GM12878 (cell line): ENCODE measurements at regions not wholly inside any gene's neighbourhood (a gene's known extent, or its start where the extent isn't known, plus 50 kb on each side); places are given as distances from the start of the nearest gene placed in this dataset.

Experiments used
- ATAC-seq: fragments of 200-7000 bp; cut with Tn5 transposase; 3 replicates; pipeline ENCODE4 v1.9.1; 2020; ENCODE audit warnings: mild to moderate bottlenecking, moderate library complexity
- BruUV-seq: library from RNA; stranded (reverse); fragments of 400-500 nt; replicated peaks from 2 replicates; lab custom pipeline; 2021; lab: Mats Ljungman, UMichigan
- CTCF ChIA-PET: fragments of 300-600 bp; sonication (Branson Sonifier 250); formaldehyde crosslinking; extraction: SDS; loops from one replicate; lab custom pipeline; 2021; ENCODE audit warnings: inconsistent platforms; lab: Yijun Ruan, JAX
- POLR2A ChIA-PET: fragments of 350-600 bp; formaldehyde crosslinking; extraction: SDS; loops from one replicate; lab custom pipeline; 2021; ENCODE audit warnings: inconsistent platforms; lab: Charles Lee
- RAD21 ChIA-PET: fragments of 300-600 bp; sonication (Branson Sonifier 250); formaldehyde crosslinking; loops from one replicate; lab custom pipeline; 2023; ENCODE audit warnings: antibody characterized with exemption; ENCODE audit not compliant: unreplicated experiment; lab: Charles Lee
- SMC1A ChIA-PET: fragments of 300-600 bp; sonication (Branson Sonifier 250); formaldehyde crosslinking; loops from one replicate; lab custom pipeline; 2023; ENCODE audit not compliant: unreplicated experiment, uncharacterized antibody; lab: Charles Lee
- DNase-seq: peaks from one replicate; pipeline ENCODE4 v3.0.0-alpha.2; 2011; ENCODE audit warnings: low read depth, low spot score
- FAIRE-seq: peaks from 3 replicates; lab custom pipeline; 2011; peaks lifted over from hg19 to GRCh38; lab: Jason Lieb, UNC
- H2AFZ ChIP-seq: 2 replicates; pipeline ENCODE4 v1.6.0; 2011; ENCODE audit warnings: low read depth, low read length, control low read depth; ENCODE audit not compliant: control insufficient read depth
- H3K27ac ChIP-seq: 2 replicates; pipeline ENCODE4 v1.5.1; 2011; ENCODE audit warnings: control low read depth; ENCODE audit not compliant: control insufficient read depth, insufficient read depth
- H3K27me3 ChIP-seq, 2 experiments: replicated peaks in 1 of 2; 2 replicates each; pipeline versions ENCODE4 v1.6.0 to v1.6.1; 2011; ENCODE audit warnings: low read length in 1 of 2; ENCODE audit not compliant: control insufficient read depth in 2 of 2, insufficient read depth in 2 of 2
- H3K36me3 ChIP-seq, 2 experiments: 2 replicates each; pipeline ENCODE4 v1.5.1; 2011; ENCODE audit warnings: low read length in 1 of 2; ENCODE audit not compliant: control insufficient read depth in 2 of 2, insufficient read depth in 2 of 2
- H3K4me1 ChIP-seq: 2 replicates; pipeline ENCODE4 v1.6.1; 2011; ENCODE audit warnings: mild to moderate bottlenecking, low read length, moderate library complexity, mixed read lengths; ENCODE audit not compliant: control insufficient read depth, insufficient read depth
- H3K4me2 ChIP-seq: 2 replicates; pipeline ENCODE4 v1.6.0; 2011; ENCODE audit warnings: control low read depth; ENCODE audit not compliant: control insufficient read depth, insufficient read depth
- H3K4me3 ChIP-seq: fragments of 200-600 bp; sonication (generic); 2 replicates; pipeline ENCODE4 v1.5.1; 2016
- H3K79me2 ChIP-seq: 2 replicates; pipeline ENCODE4 v1.6.0; 2011; ENCODE audit warnings: low read length; ENCODE audit not compliant: control insufficient read depth, insufficient read depth
- H3K9ac ChIP-seq: 2 replicates; pipeline ENCODE4 v1.8.0; 2011; ENCODE audit warnings: low read length, control low read depth, mixed read lengths; ENCODE audit not compliant: control insufficient read depth, insufficient read depth
- H3K9me3 ChIP-seq: replicated peaks from 3 replicates; pipeline ENCODE4 v1.5.1; 2011; ENCODE audit warnings: mild to moderate bottlenecking, low read length; ENCODE audit not compliant: control insufficient read depth, insufficient read depth
- H4K20me1 ChIP-seq: 2 replicates; pipeline ENCODE4 v1.6.0; 2011; ENCODE audit not compliant: control insufficient read depth, insufficient read depth
- CEBPB ChIP-seq, 2 experiments: fragments of 150-350 bp in 1 of 2; IDR thresholded peaks; 2 replicates each; pipeline ENCODE4 v1.6.1; 2012 to 2014; ENCODE audit warnings: low read depth in 2 of 2, low read length in 2 of 2, borderline replicate concordance in 1 of 2, inconsistent platforms in 1 of 2
- EZH2 ChIP-seq: IDR thresholded peaks from 2 replicates; pipeline ENCODE4 v1.6.1; 2012; ENCODE audit warnings: low read depth, mild to moderate bottlenecking, control low read depth, inconsistent platforms, low read length, borderline replicate concordance; ENCODE audit not compliant: control insufficient read depth
- HCFC1 ChIP-seq: fragments of 150-350 bp; IDR thresholded peaks from 2 replicates; pipeline ENCODE4 v1.6.1; 2014; ENCODE audit warnings: low read length
- HSF1 ChIP-seq: fragments of 150-350 bp; IDR thresholded peaks from 2 replicates; pipeline ENCODE4 v1.6.1; 2014; ENCODE audit warnings: mild to moderate bottlenecking, low read depth, low read length
- JUNB ChIP-seq: IDR thresholded peaks from 2 replicates; pipeline ENCODE4 v1.6.1; 2016; ENCODE audit warnings: antibody characterized with exemption, mild to moderate bottlenecking
- KDM1A ChIP-seq: fragments of 200-600 bp; sonication (generic); IDR thresholded peaks from 2 replicates; pipeline ENCODE4 v1.6.1; 2016; ENCODE audit warnings: borderline replicate concordance
- MYB ChIP-seq: fragments of 150-350 bp; IDR thresholded peaks from 2 replicates; pipeline ENCODE4 v1.6.1; 2014; ENCODE audit warnings: mild to moderate bottlenecking, low read depth, low read length, borderline replicate concordance
- PAX8 ChIP-seq: fragments of 450-650 bp; IDR thresholded peaks from 2 replicates; pipeline ENCODE4 v1.6.1; 2017; ENCODE audit warnings: mild to moderate bottlenecking, moderate library complexity
- RAD51 ChIP-seq: fragments of 450-650 bp; IDR thresholded peaks from 2 replicates; pipeline ENCODE4 v1.6.1; 2016; ENCODE audit warnings: moderate library complexity, mild to moderate bottlenecking, inconsistent platforms
- SMAD5 ChIP-seq: IDR thresholded peaks from 2 replicates; pipeline ENCODE4 v1.6.1; 2016; ENCODE audit warnings: antibody characterized with exemption, low read depth
- SMARCA5 ChIP-seq: fragments of 450-650 bp; IDR thresholded peaks from 2 replicates; pipeline ENCODE4 v1.6.1; 2017; ENCODE audit warnings: mild to moderate bottlenecking
- TCF12 ChIP-seq: IDR thresholded peaks from 2 replicates; pipeline ENCODE4 v1.6.1; 2011; ENCODE audit warnings: low read depth, mild to moderate bottlenecking, low read length
- TCF7 ChIP-seq: IDR thresholded peaks from 2 replicates; pipeline ENCODE4 v1.6.1; 2014; ENCODE audit warnings: antibody characterized with exemption, borderline replicate concordance
- YBX1 ChIP-seq: fragments of 450-650 bp; IDR thresholded peaks from 2 replicates; pipeline ENCODE4 v1.6.1; 2016; ENCODE audit warnings: antibody characterized with exemption
- ZNF217 ChIP-seq: fragments of 450-650 bp; IDR thresholded peaks from 2 replicates; pipeline ENCODE4 v1.6.1; 2017; ENCODE audit warnings: antibody characterized with exemption, mild to moderate bottlenecking
- ZNF24 ChIP-seq: fragments of 450-650 bp; IDR thresholded peaks from 2 replicates; pipeline ENCODE4 v1.6.1; 2017; ENCODE audit warnings: antibody characterized with exemption, mild to moderate bottlenecking
- ZNF274 ChIP-seq: IDR thresholded peaks from one replicate; pipeline ENCODE4 v1.8.0; 2011; ENCODE audit not compliant: insufficient read length, insufficient read depth
- WGBS: methylation state at CpG from one replicate; pipeline ENCODE4 v1.1.6; 2016; ENCODE audit warnings: low lambda C conversion rate; ENCODE audit not compliant: insufficient replicate concordance, insufficient coverage; ENCODE audit errors: missing lambda C conversion rate; 5-methylcytosine and 5-hydroxymethylcytosine counted together
- in situ Hi-C: fragments of 300-500 bp; cut with MboI; formaldehyde crosslinking; loops from 9 replicates; pipeline ENCODE4 v1.14.3; 2018; ENCODE audit warnings: mixed read lengths
- intact Hi-C: fragments of 100-400 bp; cut with micrococcal nuclease; formaldehyde crosslinking; loops from one replicate; pipeline ENCODE4 v1.14.2; 2022; ENCODE audit not compliant: unreplicated experiment

DNA sequence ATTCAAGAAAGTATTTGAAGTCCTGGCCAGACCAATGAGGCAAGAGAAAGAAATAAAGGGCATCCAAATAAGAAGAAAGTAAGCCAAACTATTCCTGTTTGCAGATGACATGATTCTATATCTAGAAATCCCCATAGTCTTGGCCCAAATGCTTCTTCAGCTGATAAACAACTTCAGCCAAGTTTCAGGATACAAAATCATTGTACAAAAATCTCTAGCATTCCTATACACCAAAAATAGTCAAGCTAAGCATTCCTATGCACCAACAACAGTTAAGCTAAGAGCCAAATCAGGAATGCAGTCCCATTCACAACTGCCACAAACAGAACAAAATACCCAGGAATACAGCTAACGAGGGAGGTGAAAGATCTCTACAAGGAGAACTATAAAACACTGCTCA is 60.1 kb upstream of the PHIP start:
- WGBS: 0% methylated on average over 1 of the region's 1 CpG
- no TSS peak for BruUV-seq
- H3K9me3 ChIP-seq: peaks cover 3% of the 10 kb centered on the region; the same call in 2 of the 3 replicates
- no peaks in the 10 kb centered on the region for H3K4me1 ChIP-seq
- no peak overlapping the region for H3K27ac ChIP-seq
- ChIA-PET RAD21 (no interaction called here), SMC1A (no interaction called here), CTCF (no interaction called here), POLR2A (no interaction called here)
- H3K27me3 ChIP-seq: no peaks in the 10 kb centered on the region
- H3K4me3 ChIP-seq: no peak overlapping the region
- DNase-seq (no peak), ATAC-seq (no peak), FAIRE-seq (no peak)
- no peaks in the 10 kb centered on the region for H3K36me3 ChIP-seq
- intact Hi-C loops: no loop called here
- H3K4me2 ChIP-seq: no peak overlapping the region
- TF ChIP-seq SMAD5 (no peak), JUNB (no peak), ZNF274 (no peak), TCF7 (no peak), YBX1 (no peak), EZH2 (no peak), HCFC1 (no peak), CEBPB (IDR thresholded peaks at IDR 0.05; ENCODE audit: borderline replicate concordance in 1 of 2, low read depth in 2 of 2, low read length in 2 of 2) (no peak), SMARCA5 (no peak), ZNF217 (no peak), TCF12 (no peak), HSF1 (no peak), MYB (no peak), RAD51 (no peak), PAX8 (no peak), ZNF24 (no peak), KDM1A (no peak)
- no peak overlapping the region for H3K9ac ChIP-seq
- in situ Hi-C loops: no loop called here
- H3K79me2 ChIP-seq: no peaks in the 10 kb centered on the region
- no peak overlapping the region for H2AFZ ChIP-seq
- no peaks in the 10 kb centered on the region for H4K20me1 ChIP-seq
